ENCODE measurements at regions not wholly inside any gene's neighbourhood (a gene's known extent, or its start where the extent isn't known, plus 50 kb on each side); places are given as distances from the start of the nearest gene placed in this dataset.

DNA sequence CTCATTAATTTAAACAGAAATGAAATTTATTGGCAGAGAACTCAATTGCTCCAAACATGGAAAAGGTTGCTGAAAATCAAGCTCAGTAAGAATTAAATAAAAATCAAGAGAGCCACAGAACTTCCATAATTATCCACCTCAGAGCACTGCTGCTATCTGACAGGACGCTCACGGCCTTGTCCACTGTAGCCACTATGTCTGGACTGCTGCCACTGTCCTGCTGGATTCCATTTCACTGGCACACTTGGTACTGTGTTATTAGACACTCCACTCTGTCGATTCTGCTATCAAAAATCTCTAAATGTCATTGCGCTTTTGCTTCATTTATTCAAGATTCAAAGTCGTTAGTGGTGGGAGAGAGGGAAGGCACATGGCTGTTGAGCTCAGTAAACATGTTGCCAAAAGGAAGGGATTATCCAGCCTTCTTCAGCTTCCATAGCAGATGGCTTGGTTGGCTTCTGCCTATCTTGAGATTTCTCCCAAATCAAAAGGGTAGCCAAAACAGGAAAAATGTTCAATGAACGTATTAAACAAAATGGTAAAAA lies 815.0 kb downstream of the CDH18 start:
- intact Hi-C loops (cut with DNase I; ENCODE audit: low total_unique reads), result no loop called here
- no peak overlapping the region for H3K4me3 ChIP-seq
- H3K9me3 ChIP-seq, result no peaks in the 10 kb centered on the region
- no peak for DNase-seq
- H3K4me1 ChIP-seq, result no peaks in the 10 kb centered on the region
- H3K27ac ChIP-seq, result no peak overlapping the region
- 71 to 78% (median 76%) methylated on average over 6 of the region's 6 CpGs for WGBS, 5 donors
- no peaks in the 10 kb centered on the region for H3K36me3 ChIP-seq
- no peaks in the 10 kb centered on the region for H3K27me3 ChIP-seq
- TF ChIP-seq POLR2AphosphoS5 (IDR thresholded peaks at IDR 0.05) (no peak), POLR2A (IDR thresholded peaks at IDR 0.05) (no peak), CTCF (IDR thresholded peaks at IDR 0.05) (no peak), EP300 (IDR thresholded peaks at IDR 0.05) (no peak)

- Histone ChIP-seq H3K4me1 (no peaks in the 10 kb centered on the region), H3K9me3 (no peaks in the 10 kb centered on the region), H3K36me3 (no peaks in the 10 kb centered on the region), H3K27me3 (no peaks in the 10 kb centered on the region), H3K4me3 (no peak overlapping the region), H3K27ac (no peak overlapping the region)
- TF ChIP-seq POLR2AphosphoS5 (IDR thresholded peaks at IDR 0.05), result no peak
- DNase-seq, result no peak
- intact Hi-C loops (cut with DNase I; ENCODE audit: low total_unique reads), result no loop called here
- WGBS, 5 donors, result 32 to 43% (median 38%) methylated on average over 3 of the region's 3 CpGs
These were observed 812.0 kb downstream of the CDH18 start for GRCh38 chr5:19175776-19176570.

DNA sequence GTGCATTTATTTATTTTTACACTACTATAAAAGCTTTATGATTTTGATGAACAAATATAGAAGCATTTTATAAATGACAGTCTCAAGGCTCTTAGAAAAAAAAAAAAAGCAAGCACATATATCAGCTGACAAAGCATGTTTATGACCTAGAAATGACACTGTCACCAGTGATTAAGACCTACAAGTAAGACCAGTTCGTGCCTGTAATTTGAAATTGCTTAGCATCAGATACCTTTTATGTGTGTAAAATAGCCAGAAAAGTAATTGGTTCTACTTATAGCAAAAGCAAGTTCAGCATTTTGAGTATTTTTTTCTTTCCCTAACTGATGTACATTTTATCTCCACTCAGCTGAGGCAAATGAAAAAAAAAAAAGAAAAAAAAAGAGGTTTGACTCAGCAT lies 808.4 kb downstream of the CDH18 start:
- Histone ChIP-seq H3K4me1 (no peaks in the 10 kb centered on the region), H3K36me3 (no peaks in the 10 kb centered on the region), H3K27me3 (no peaks in the 10 kb centered on the region), H3K27ac (no peak overlapping the region), H3K4me3 (no peak overlapping the region), H3K9me3 (peaks cover 0 to 8% (median 1%) of the 10 kb centered on the region in 4 donors)
- peak in 1 of 2 donors; percentile 13 for DNase-seq
- intact Hi-C loops (cut with DNase I; ENCODE audit: low total_unique reads), result no loop called here
- TF ChIP-seq POLR2AphosphoS5 (IDR thresholded peaks at IDR 0.05), result no peak
- no peak for TF ChIP-seq CTCF (IDR thresholded peaks at IDR 0.05)
- no peak for TF ChIP-seq EP300 (IDR thresholded peaks at IDR 0.05)
- no peak for TF ChIP-seq POLR2A (IDR thresholded peaks at IDR 0.05)
- WGBS, 5 donors, result 10 to 29% (median 21%) methylated on average over 1 of the region's 1 CpG

- WGBS, 5 donors, result 41 to 65% (median 49%) methylated on average over 2 of the region's 2 CpGs
These were observed 798.8 kb downstream of the CDH18 start for GRCh38 chr5:19189176-19189575.

More at GRCh38 chr5:19189176-19189575, 798.8 kb downstream of the CDH18 start:
- no peaks in the 10 kb centered on the region for H3K36me3 ChIP-seq
- no peak overlapping the region for H3K4me3 ChIP-seq
- H3K27me3 ChIP-seq, result no peaks in the 10 kb centered on the region
- no peak overlapping the region for H3K27ac ChIP-seq
- intact Hi-C loops (cut with DNase I; ENCODE audit: low total_unique reads), result no loop called here
- H3K9me3 ChIP-seq, result peaks cover 0 to 18% (median 3%) of the 10 kb centered on the region in 4 donors
- no peak for DNase-seq
- no peaks in the 10 kb centered on the region for H3K4me1 ChIP-seq
- TF ChIP-seq POLR2AphosphoS5 (IDR thresholded peaks at IDR 0.05), result no peak
- TF ChIP-seq EP300 (IDR thresholded peaks at IDR 0.05), result no peak
- no peak for TF ChIP-seq POLR2A (IDR thresholded peaks at IDR 0.05)
- no peak for TF ChIP-seq CTCF (IDR thresholded peaks at IDR 0.05)
